Panc1 (cell line): ENCODE measurements at regions not wholly inside any gene's neighbourhood (a gene's known extent, or its start where the extent isn't known, plus 50 kb on each side); places are given as distances from the start of the nearest gene placed in this dataset.

Experiments used
- POLR2AphosphoS5 ChIP-seq: IDR thresholded peaks from 2 replicates; pipeline ENCODE4 v1.6.1; 2012; ENCODE audit warnings: mild to moderate bottlenecking, low read depth, low read length, moderate library complexity
- TF ChIP-seq, protein P1 (sequence below), 2 experiments: IDR thresholded peaks; 2 replicates each; pipeline ENCODE4 v1.6.1; 2011 to 2012; ENCODE audit warnings: low read depth in 2 of 2, control low read depth in 1 of 2, low read length in 1 of 2, mild to moderate bottlenecking in 1 of 2, moderate library complexity in 1 of 2; ENCODE audit not compliant: insufficient read depth in 1 of 2
- TF ChIP-seq, protein P2 (sequence below): fragments of 450-650 bp; IDR thresholded peaks from 2 replicates; pipeline ENCODE4 v1.5.1; 2017; ENCODE audit warnings: mild to moderate bottlenecking

DNA sequence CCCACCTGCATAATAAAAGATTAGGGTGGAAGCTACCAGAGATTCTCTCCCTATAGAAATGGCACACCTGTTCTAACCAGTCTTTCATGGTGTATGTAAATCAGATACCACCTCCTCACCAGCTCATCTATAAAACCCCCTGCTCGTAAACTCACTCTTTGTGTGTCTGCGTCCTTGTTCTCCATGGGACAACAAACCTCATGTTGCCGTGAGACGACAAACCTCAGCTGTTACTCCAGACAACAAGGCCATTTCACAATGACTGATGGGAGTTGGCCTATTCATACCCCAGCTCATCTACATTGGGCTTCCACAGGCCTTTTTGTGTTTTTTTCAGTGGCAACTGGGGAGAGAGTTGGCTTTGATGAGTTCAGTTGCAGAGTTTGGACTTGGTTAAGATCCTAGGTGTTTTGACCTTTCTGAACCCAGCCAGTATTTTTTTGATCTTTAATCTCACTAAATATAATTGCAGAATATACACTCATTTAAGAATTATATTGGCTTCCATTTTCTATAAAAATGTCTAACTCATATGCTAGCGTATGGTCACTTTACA is 96.6 kb upstream of the LRIG1 start:
- TF ChIP-seq POLR2AphosphoS5 = no peak
- TF ChIP-seq, protein P1, sequence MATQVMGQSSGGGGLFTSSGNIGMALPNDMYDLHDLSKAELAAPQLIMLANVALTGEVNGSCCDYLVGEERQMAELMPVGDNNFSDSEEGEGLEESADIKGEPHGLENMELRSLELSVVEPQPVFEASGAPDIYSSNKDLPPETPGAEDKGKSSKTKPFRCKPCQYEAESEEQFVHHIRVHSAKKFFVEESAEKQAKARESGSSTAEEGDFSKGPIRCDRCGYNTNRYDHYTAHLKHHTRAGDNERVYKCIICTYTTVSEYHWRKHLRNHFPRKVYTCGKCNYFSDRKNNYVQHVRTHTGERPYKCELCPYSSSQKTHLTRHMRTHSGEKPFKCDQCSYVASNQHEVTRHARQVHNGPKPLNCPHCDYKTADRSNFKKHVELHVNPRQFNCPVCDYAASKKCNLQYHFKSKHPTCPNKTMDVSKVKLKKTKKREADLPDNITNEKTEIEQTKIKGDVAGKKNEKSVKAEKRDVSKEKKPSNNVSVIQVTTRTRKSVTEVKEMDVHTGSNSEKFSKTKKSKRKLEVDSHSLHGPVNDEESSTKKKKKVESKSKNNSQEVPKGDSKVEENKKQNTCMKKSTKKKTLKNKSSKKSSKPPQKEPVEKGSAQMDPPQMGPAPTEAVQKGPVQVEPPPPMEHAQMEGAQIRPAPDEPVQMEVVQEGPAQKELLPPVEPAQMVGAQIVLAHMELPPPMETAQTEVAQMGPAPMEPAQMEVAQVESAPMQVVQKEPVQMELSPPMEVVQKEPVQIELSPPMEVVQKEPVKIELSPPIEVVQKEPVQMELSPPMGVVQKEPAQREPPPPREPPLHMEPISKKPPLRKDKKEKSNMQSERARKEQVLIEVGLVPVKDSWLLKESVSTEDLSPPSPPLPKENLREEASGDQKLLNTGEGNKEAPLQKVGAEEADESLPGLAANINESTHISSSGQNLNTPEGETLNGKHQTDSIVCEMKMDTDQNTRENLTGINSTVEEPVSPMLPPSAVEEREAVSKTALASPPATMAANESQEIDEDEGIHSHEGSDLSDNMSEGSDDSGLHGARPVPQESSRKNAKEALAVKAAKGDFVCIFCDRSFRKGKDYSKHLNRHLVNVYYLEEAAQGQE (IDR thresholded peaks at IDR 0.05; ENCODE audit: insufficient read depth in 1 of 2, low read depth in 2 of 2, low read length in 1 of 2) = no peak
- TF ChIP-seq, protein P2, sequence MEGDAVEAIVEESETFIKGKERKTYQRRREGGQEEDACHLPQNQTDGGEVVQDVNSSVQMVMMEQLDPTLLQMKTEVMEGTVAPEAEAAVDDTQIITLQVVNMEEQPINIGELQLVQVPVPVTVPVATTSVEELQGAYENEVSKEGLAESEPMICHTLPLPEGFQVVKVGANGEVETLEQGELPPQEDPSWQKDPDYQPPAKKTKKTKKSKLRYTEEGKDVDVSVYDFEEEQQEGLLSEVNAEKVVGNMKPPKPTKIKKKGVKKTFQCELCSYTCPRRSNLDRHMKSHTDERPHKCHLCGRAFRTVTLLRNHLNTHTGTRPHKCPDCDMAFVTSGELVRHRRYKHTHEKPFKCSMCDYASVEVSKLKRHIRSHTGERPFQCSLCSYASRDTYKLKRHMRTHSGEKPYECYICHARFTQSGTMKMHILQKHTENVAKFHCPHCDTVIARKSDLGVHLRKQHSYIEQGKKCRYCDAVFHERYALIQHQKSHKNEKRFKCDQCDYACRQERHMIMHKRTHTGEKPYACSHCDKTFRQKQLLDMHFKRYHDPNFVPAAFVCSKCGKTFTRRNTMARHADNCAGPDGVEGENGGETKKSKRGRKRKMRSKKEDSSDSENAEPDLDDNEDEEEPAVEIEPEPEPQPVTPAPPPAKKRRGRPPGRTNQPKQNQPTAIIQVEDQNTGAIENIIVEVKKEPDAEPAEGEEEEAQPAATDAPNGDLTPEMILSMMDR = no peak
